ENCODE measurements at regions not wholly inside any gene's neighbourhood (a gene's known extent, or its start where the extent isn't known, plus 50 kb on each side); places are given as distances from the start of the nearest gene placed in this dataset.
"Not testable (repeated sequence)": the region's sequence is repeated elsewhere in the genome, so short reads cannot be mapped to it uniquely, and the experiment has no call there.

DNA sequence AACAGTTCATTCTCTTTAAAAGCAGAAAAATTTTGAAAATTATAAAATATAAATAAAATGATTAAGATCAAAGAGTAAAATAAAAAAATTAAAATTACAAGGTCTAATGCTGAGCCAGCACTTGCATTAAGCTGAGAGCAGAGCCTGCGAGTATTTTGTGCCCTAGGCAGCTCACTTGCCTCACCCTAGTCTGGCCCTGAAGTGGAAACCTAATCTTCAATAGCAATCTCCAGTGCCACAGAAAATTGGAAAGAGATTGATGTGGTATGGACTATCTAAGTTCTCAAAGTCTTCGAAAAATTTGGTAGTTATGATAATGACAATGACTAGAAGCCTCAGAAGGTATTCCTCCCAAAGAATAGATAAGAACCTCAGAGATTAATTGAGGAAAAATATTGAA lies 459.4 kb upstream of the CBLB start:
- no peak for DNase-seq

DNA sequence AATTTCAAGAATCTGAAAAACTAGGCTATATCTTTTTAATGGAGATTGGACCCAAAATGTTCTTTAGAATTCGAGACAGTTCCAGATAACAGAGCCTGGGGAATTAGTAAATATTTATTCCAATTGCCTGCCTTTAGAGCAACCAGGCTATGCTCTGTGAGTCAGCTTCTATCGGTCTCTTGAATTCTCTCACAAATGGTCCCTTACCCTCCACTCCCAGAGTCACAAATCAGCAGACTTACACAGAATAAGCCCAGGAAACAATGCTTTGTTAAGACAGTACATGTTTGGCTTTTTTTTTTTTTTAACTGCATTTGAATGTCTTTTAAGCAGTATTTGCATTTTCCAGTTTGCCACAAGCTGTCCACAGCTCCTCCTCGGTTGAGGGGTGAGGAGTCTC lies 460.7 kb upstream of the CBLB start:
- no peak for DNase-seq

DNA sequence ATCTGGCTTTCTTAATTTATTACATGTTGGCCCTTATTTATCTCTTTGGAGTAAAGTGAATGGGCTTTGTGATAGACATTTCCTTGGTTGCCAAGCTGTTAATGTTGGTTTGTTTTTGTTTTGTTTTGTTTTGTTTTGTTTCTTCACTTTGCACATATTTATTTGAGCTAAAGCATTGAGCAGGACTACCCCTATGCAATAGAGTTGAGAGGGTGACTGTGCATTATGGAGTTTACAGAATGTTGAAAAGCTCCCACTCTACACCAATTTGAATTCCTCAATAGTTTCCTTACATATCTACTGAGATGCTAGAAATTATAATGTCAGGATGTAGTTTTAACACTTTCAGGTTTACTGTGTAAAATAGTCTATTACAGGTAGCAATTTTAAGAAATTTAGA lies 462.8 kb upstream of the CBLB start:
- no peak for DNase-seq

DNA sequence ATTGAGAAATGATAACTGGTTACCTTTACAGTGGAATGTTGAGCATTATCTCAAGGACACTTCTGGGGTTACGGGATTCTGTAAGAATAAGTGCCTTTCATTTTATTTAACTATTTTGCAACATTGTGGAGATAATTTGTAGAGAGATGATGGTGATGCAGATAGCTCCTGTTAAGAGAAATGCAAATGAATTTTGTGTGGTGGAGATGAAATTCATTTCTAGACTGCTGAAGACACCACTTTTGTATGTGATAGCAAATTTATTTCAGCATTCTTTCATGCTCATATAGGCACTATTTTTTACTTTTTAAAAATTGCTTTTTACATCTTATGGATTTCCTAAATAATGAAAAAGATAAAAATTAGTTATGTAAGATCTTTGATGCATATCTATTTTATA lies 463.3 kb upstream of the CBLB start:
- DNase-seq, result no peak

DNA sequence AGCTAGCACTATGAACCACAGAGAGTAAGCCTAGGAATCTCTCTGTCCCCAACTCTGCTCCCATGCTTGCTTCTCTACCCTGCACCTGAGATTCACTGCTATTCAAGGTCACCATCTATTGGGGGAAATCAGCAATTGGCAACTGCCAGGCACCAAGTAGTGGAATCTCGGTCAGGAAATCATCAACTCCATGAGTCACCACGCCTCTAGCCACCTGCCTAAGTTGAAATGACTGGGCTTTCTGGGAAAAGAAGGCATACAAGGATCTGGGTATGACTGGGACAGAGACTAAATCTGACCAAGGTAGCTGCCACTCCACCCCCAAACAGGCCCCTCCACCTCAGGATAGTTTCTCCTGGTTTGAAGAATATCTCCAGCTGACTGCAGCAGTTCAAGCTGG lies 464.1 kb upstream of the CBLB start:
- DNase-seq, result no peak

DNA sequence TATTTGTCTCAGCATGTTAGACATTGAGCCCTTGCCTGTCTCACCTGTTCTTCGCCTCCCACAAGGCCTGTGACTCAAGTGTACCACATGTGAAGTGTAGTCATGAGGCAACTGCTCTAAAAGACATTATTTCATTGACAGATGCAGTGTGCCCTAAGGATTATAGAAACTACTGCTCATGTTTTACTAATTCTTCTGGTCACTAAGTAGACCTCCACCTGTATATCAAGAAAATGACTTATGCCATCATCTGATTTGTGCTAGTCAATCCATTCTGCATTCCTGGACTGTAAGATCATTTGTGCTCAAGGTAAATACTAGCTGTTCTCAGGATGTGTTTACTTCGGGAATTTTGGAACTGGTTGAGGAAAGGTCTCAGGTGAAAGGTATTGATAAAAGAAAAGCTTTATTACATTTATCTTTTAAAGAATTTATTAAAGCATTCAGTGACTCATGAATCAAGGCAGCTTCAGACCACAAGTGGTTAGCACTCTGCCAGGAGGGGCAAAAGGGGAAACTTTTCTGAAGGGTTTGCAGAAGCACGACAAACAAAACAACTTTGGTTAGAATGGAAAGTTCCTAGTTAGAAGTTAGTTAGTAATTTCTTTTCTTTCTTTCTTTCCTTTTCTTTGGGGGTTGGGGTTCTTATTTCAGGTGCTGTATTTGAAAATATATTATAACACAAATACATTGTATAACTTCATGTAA lies 465.3 kb upstream of the CBLB start:
- DNase-seq, result no peak

DNA sequence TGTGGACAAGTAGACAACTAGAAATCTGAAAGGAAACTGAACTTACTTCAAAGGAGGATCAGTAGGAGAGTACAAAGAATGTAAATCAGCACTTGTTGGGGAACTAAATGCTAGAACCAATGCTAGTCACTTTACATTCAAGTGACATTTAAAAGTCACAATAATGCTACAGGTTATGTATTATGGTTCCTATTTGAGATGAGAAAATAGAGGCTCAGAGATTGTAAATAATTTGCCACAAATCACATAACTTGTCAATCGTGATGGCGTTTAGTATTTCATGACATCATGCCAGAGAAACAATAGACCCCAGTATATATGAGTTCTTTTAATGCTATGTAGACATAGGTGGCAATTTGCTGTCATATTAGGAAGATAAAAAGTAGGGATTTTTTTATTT lies 467.8 kb upstream of the CBLB start:
- DNase-seq, result no peak

DNA sequence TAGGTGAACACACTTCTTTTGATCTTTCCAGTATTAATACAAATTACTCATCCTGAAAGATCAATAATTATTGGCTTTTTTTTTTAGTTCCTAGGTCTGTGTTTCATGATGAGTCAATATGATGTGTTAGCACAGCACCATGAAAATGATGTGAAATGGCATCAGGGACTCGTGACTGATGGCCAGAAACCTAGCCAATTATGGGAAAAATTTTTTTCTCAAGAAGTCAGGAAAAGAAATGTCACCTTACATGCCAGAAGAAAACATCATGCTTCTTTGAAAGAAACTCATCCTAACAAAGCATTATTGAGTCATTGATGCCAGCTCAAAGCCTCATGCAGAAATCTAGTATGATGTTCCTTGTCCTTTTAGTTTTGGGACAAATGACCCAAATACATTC lies 468.3 kb upstream of the CBLB start:
- DNase-seq, result no peak

DNA sequence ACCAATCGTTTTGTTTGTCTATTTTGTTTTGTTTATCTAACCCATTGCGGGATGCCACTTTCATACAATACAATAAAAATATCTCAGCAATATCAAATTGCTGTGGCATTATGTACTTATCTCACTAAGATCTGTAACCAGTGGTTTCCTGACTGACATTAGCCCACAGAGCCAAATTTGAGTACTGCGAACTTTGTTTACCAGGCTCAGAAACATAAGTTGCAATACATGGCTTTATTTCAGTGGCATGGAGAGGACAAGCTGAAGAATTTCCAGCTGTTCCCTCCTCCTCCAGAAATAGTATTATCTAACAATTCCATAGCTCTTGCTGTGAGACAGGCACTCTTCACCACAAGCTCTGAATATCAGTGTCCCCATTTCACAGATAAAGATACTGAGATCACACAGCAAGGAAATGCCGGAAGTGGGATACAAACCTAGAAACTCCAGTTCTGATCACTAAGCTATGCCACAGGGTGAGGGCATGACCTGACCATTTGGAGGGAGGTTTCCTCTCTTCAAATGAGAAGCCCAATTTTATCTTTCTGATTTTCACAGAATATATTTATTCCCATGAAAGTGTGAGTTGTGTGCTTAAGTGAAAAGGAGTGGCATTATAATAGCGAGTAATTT lies 469.9 kb upstream of the CBLB start:
- DNase-seq, result no peak

DNA sequence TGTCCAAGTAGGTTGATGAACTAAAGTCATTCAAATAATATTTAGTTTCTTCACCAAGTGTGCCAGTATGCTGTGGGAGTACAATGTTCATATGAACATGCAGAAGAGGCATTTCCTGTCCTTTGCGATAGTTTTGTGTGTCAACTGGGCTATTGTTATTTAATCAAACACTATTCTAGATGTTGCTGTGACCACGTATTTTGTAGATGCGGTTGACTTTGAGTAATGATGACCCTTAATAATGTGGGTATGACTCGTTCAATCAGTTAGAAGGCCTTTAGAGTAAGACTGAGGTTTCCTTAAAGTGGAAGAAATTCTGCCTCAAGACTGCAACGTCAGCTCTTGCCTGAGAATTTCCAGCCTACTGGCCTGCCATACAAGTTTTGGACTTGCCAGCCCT lies 470.7 kb upstream of the CBLB start:
- no peak for DNase-seq

DNA sequence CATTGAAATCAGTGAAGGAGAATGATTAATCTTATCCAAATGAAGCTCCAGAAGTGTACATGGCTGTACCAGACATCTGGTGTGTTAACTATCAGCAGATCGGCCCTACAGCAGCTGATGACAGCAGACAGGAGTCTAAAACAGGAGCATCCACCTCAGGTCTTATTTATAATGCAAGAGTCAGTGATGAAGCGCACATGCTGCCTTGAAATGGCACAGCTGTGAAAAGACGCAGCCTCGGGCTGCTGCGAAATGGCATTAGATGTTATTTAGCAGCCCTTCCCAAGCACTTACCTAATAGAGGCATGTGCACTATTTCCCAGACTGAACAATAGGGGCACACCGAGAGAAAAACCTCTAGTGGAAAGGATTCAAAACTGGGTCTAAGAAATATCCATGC lies 472.3 kb upstream of the CBLB start:
- no peak for DNase-seq

DNA sequence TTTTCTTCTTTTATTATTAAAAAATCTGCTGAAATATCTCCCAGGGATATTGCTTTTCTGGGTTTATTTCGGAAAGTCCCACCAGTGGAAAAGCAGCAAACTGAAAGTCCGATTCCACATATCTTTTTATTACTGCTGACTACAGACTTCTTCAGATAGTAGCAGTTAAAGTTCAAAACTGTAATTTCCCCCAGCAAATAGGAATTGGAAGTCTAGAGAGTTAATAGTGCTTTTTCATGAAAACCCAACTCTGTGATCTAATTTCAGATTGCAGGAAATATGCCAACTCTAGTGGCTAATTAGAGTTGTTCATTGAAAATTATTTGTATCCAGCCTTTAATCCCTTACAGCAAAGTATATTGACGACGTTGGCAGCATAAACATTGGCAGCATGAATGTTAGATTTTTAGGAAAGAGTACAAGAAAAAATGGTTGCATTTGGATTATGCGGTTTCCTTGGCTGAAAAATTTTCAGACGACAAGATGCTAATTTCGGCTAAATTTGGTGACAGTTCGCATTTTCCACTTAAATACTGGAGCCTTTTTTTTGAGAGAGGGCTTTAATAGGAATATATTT lies 472.9 kb upstream of the CBLB start:
- no peak for DNase-seq

DNA sequence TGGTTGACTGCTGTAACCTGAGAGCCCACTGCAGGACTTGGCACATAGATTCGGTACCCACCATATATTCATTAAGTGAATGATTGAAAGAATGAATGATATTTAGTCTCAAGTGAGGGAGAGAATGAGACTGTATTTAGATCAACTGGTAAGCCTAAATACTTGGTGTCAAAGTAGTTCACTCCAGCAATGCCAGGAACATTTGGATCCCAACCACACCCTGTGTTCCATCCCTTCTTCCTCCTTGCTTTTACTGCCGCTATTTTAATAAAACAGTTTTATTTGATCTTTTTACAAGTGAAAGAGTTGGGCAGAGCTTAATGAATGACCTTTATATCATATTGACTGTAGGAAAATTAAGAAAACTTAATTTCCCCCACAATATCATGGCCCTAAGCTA lies 473.6 kb upstream of the CBLB start:
- no peak for DNase-seq

DNA sequence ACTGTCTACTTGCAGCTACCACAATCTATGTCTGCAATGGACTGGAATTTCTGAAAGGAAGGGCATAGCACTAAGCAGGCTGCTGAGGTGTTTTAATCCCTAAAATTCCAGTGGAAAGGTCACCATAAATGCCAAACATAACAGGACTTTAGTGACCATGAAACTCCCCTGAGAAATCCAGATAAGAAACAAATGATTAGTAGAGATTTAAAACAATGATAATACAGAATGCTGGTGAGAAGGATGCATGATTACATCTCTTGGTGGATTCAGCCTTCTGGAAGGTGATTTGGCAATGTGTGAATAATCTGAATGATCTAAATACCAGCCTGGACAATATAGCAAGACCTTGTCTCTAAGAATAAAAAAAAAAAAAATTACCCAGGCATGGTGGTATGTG lies 475.0 kb upstream of the CBLB start:
- no peak for DNase-seq

DNA sequence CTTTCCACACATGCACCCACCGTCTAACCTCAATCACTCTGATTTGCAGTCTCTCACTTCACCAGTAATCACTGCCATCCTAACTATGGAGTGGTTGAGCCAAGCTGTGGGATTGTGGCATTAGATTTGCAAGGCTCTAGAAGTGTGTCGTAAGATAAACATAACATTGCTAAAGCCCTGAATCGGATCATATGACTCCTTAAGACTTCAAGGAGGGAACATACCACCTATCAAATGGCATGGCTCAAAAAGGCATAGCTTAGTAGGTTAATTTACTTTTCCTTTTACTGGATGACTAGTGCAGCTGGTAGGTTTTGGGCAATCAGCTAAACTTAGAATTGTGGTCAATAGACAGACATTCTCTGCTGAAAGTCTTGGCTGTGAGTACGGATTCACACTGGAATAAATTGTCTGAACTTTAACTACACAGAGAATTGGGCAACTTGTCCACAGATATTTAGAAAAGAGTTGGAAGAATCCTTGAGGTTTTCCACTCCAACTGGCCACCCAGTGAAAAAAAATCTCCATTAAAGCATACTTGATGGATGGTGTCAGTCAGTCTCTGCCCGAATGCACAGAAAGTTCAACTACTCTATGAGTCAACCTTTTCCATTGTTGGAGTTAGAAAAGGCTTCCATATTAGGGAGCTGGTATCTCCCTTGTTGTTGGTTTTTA lies 476.7 kb upstream of the CBLB start:
- DNase-seq, result no peak

DNA sequence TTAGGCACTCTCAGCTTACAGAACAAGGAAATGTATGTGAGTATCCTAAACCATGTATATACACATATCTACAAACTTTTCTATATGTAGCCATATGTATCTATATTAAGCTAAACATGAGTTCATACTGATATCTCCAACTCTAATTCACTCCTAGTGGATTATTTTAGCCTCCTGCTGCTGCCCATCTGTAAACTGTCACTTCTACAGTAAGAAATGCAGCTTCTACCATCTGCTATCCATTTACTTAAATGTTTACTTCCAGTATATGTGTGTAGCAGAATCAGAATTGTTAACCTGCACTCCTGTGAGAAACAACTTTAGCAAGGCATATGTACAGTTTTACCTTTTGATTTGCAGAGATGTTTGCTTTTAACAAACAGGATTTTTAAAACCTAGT lies 478.5 kb upstream of the CBLB start:
- no peak for DNase-seq

DNA sequence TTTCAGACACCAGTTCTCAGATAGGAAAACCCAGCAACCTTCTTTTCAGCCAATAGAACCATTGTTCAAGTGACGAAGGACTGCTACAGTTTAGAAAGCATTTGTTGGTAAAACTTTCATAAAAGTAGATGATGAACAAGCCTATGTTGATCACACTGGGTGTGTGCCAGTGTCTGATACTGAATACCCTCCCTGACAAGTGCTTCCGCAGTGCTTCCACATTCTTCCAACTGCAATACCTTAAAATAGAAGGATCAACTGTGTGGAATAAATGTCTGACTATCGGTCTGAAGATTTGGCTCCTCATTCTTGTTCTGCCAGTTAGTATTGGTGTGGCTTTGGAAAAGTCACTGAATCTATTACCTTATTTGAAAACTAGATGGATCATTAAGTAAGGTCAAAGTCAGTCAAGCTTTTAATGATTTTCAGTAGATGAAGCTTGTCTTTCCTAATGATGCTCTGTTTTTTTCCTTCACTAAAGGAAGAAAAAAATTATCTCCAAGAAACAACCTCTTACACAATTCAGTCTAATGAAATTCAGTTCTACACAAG lies 479.4 kb upstream of the CBLB start:
- DNase-seq, result no peak

DNA sequence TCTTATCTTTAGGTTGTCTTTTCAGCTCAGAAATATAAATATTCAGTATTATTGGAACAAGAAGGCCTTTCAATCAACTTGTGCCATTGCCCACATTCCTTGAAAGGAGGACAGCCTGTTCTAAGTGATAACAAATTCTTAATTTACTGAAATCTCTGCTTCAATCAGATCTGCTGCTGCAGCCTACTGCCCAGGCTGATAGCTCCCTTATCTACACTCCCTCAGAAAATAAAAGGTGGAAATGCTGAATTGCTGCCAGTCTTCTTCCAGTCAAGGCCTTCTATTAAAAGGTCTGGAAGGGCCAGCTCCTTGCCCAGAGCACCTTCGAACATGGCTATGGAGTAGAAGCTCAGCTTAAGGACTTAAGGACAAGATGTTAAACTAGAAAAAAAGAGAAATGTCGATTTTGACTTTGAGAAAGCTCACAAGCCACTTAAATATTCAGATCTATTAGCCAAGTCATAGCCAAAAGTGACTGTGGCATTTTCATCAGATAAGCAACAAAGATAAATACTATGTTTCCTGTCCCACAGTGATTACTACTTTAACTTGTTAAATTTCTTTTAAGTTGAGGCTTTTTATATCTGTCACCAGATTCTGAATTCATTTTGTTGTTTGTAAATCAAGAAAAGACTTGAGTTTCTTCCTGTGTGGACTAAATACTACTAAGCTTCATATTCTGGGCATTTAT lies 480.5 kb upstream of the CBLB start:
- no peak for DNase-seq

DNA sequence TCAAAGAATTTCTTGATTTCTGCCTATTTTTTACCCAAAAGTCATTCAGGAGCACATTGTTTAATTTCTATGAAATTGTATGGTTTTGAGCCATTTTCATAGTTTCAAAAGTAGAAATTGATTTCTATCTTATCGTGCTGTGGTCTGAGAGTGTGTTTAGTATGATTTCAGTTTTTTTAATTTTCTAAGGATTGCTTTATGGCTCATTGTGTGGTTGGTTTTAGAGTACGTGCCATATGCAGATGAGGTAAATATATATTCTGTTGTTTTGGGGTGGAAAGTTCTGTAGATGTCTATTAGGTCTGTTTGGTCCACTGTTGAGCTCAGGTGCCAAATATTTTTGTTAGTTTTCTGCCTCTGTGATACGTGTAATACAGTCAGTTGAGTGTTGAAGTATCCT lies 487.1 kb upstream of the CBLB start:
- no peak for DNase-seq

DNA sequence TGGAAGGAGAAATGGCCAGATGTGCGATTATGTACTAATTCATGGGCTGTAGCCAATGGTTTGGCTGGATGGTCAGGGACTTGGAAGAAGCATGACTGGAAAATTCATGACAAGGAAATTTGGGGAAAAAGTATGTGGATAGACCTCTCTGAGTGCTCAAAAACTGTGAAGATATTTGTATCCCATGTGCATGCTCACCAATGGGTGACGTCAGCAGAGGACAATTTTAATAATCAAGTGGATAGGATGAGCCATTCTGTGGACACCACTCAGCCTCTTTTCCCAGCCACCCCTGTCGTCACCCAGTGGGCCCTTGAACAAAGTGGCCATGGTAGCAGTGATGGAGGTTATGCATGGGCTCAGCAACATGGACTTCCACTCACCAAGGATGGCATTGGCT lies 490.9 kb upstream of the CBLB start:
- DNase-seq, result no peak

DNA sequence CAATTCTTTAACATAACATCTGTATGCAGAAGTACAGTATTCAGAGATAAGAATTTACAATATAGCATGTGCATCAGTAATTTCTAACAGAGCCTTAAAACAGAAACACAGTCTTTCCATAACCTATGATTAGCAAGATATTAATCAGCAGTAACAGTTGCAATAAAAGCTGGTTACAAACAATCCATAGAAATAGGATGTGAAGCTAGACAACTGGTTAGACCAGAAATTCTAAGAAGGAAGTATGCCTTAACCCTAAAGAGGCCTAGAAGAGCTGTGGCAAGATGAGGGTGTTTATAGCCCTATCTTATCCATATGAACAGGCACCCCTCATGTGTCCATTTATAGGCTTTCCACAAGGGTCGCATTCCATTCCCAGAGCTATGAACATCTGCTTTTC lies 492.1 kb upstream of the CBLB start:
- DNase-seq, result not testable (repeated sequence)

DNA sequence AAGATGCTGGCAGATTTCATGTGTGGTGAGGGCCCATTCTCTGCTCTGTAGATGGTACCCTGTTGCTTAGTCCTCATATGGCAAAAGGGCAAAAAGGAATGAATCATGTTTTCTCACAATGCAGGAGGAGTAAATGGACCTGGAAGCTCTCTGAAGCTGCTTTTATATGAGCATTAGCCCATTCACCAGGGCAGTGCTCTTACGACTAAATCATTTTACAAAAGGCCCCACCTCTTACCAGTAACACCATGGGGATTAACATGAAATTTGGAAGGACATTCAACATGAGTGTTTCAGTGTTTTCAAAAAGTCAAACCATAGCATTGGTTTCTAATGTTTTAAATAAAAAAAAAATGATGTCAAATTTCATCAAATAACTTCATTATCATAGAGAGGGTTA lies 495.7 kb upstream of the CBLB start:
- no peak for DNase-seq

DNA sequence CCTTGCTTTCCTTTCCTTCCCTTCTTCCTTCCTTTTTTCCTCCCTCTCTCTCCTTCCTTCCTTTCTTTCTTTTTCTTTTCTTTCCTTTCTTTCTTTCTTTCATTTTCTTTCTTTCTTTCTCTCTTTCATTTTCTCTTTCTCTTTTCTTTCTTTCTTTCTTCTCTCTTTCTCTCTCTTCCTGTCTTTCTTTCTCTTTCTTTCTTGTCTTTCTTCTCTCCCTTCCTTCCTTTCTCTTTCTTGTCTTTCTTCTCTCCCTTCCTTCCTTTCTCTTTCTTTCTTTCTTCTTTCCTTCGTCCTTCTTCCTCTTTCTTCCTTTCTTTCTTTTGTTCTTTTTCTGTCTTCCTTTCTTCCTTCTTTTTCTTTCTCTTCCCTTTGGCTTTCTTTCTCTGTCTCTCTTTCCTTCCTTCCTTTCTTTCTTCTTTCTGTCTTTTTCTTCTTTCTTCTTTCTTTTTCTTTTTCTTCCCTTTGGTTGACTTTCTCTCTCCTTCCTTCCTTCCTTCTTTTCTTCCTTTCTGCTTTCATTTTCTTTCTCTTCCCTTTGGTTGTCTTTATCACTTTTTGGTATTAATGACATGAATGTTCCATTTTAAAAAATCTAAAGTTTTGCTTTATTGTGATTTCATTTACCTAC lies 496.4 kb upstream of the CBLB start:
- no peak for DNase-seq
